ENCODE measurements at regions not wholly inside any gene's neighbourhood (a gene's known extent, or its start where the extent isn't known, plus 50 kb on each side); places are given as distances from the start of the nearest gene placed in this dataset.
"Not testable (repeated sequence)": the region's sequence is repeated elsewhere in the genome, so short reads cannot be mapped to it uniquely, and the experiment has no call there.

DNA sequence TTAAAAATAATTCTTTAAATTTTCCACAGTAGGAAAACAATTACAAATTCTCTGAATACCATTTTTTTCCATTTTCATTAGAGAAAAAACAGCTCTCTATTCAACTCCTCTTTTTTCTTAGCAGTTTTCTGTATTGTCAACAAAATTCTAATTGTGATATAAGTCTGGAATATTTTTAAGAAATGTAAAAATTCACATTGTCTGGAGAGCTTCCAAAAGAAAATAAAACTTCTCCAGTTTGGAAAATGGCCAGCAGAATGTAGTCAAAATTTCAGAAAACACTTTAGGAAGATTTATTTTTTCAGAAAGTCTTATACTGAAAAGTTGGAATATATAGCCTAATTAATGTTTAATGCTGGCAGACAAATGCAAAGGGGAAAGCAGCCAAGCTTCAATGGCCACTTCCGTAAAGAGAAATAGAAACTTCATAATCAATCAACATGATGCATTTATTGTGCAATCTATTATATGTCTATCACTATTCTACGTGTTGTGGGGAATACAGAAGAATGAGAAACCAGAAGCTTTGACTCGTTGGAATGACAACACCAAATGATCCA lies 733.2 kb upstream of the PKDCC start:
- no peak for DNase-seq (ENCODE audit: low read depth)

DNA sequence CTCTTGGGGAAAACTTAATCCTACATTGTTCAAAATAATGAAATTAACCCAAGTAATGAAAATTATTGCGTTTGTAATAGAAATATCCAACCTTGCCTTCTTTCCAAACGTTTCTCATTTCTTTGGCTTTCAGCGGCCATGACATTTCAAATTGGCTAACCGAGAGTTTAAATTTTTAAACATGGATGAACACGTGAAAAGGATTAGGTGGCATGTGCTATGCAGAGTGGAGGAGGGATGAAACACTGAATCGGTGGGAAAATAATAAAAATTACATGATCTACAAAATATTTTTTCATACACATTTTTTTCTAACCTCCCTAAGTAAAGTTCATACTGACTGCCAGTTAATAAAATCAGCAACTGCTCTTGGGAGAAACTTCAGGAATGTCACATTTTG lies 728.4 kb upstream of the PKDCC start:
- DNase-seq (ENCODE audit: low read depth): no peak

GRCh38 chr2:41320491-41320890 lies 727.3 kb upstream of the PKDCC start:
- DNase-seq (ENCODE audit: low read depth): no peak

DNA sequence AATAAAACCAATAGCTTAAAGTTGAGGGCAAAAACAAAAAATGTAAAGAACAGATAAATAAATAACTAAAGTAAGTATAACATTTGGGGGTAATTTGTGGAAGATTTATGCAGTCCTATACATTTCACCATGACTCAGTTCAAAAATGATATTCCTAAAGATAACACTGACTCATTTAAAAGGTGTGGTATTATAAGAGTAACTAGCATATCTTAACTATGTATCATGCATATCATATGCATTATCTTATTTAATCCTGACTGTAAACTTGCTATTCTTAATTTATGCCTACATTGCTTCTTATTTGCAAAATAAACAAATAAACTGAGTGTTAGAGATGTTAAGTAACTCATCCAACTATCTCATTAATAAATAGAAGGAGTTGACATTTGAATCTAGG lies 726.5 kb upstream of the PKDCC start:
- DNase-seq (ENCODE audit: low read depth): no peak

DNA sequence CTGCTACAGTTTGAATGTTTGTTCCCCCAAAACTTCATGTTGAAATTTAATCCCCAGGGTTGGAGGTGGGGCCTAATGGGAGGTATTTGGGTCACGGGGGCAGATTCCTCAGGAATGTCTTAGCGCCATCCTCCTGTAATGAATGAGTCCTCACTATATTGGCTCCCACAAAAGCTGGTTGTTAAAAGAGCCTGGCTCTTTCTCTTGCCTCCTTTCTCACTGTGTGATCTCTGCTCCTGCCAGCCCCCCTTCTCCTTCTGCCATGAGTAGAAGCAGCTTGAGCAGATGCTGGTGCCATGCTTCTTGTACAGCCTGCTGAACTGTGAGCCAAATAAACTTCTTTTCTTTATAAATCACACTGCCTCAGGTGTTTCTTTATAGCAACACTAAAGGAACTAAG lies 721.0 kb upstream of the PKDCC start:
- peak; percentile 7 for DNase-seq (ENCODE audit: low read depth)

GRCh38 chr2:41329040-41329439 lies 718.8 kb upstream of the PKDCC start:
- DNase-seq (ENCODE audit: low read depth): no peak

DNA sequence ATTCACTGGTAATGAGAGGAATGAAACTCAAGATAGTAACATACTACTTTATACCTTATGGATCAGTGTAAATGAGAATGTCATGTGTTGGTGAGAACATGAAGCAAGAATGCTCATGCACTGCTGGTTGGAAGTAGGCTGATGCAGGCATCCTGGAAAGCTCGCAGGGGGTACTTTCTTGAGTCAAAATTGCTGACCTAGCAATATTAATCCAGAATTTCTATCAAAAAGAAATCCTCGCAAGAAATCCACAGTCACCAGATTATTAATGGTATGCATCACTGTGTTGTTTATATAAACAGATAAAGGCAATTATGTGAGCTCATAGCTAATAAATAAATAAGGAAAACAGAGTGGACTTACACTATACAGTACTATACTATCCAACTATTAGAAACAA lies 713.7 kb upstream of the PKDCC start:
- DNase-seq (ENCODE audit: low read depth): no peak

- DNase-seq (ENCODE audit: low read depth): not testable (repeated sequence)
These were observed 712.2 kb upstream of the PKDCC start for GRCh38 chr2:41335573-41335972.

DNA sequence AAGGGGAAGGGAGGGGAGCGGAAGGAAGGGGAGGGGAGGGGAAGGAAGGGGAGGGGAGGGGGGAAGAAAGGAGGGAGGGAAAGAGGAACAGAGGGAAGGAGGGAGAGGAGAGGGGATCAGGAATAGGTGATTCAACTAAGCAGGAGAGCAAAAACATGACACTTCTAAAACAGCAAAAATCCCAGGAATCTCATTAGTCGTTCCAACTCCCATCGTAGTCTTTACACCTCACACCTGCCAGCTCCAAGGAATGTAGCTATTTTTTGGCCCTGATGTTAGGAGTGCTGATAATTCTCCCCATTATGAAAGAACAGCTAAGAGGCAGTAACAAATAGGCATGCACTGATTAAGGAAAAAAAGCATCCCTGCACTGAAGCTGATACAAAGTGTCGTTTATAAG lies 709.9 kb upstream of the PKDCC start:
- no peak for DNase-seq (ENCODE audit: low read depth)

DNA sequence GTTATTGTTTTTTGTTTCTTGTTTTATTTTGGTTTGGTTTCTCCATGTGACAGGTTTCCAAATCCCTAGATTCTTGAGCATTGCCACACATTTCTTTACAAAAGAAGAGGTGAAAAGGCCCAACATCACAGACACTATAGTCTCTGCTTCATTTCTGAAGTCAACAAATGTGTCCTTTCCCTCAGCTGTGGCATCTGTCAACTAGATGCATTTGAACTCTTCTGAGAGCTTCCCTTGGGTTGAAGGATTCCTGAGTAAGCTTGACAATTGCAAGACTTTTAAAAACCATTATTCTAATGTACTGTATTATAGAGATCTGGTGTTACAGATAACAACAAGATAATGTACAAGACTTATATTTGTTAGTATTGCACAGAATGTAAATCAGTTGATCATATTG lies 703.3 kb upstream of the PKDCC start:
- DNase-seq (ENCODE audit: low read depth): no peak

DNA sequence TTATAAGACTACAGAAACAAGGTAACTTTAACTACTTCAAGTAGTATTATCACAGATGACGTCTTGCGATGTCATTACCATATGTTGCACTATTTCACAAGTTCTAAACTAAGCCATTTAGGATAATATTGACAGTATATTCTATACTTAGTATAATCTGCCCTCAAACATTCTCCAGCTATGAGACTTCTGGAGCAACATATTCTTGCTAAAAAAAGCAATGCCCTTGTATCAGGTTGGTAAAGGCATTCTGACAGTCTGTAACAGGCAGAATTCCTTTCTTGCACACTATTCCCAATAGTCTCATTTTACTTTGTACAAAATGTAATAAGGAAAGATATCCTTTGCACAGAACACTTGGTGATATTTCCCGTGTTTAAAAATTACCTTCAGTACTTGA lies 694.8 kb upstream of the PKDCC start:
- DNase-seq (ENCODE audit: low read depth): no peak

DNA sequence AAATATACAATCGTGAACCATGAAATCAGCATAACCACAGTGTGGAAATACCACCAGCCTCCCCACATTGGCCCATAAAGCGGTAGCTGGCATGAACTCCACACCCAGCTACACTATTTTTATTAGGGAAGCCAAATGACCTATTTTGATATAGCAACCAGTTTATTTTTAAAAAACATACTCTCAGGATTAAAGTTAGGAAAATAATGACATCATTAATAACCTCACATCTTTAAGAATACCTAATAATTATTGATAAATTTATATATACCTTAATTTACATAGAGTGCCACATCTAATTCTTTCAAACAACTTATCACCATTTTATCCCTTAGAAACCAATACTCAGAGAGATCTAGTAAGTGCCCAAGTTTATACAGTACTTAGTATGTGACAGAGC lies 692.0 kb upstream of the PKDCC start:
- DNase-seq (ENCODE audit: low read depth): no peak

DNA sequence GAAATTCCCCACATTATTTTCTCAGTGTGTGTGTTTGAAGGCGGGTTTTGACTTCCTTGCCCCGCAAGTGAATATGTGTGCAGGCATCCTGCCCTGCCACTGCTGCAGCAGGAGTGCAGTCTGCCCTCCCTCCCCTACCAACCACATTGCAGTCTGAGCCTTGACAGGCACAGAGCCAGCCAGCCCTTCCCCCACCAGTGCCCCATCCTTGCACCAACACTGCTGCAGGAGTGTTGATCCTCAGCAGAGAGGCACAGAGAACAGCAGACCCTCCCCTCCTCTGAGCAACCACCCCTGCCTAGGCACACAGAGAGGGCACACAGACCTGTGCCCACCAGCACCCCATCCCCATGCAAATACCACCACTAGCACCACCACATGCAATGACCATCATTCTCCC lies 683.0 kb upstream of the PKDCC start:
- no peak for DNase-seq (ENCODE audit: low read depth)

DNA sequence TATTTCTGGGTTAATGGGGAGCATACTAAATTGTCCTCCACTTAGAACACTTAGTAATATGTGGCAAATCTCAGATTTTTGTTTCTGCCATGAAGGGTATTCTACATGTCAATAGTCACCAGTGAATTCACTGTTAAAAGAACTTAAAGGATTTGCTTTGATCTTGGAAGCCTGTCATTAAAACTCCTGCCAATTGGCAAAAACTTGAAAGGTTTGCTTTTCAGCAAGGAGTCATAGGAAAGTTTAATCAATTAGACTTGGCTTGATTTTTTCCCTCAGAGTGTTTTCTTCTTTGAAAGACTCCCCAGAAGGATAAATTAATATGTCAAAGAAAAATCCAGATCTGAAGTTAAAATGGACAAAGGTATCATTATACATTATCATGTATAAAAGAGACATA lies 671.9 kb upstream of the PKDCC start:
- no peak for DNase-seq (ENCODE audit: low read depth)

DNA sequence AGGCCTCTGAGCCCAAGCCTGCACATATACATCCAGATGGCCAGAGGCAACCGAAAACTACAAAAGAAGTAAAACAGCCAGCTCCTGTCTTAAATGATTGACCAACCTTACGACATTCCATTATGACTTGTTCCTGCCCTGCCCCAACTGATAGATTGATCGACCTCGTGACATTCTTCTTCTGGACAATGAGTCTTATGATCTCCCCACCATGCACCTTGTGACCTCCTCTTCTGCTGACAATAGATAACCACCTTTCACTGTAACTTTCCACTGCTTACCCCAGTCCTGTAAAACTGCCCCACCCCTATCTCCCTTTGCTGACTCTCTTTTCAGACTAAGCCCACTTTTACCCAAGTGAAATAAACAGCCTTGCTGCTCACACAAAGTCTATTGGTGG lies 670.0 kb upstream of the PKDCC start:
- DNase-seq (ENCODE audit: low read depth): no peak

DNA sequence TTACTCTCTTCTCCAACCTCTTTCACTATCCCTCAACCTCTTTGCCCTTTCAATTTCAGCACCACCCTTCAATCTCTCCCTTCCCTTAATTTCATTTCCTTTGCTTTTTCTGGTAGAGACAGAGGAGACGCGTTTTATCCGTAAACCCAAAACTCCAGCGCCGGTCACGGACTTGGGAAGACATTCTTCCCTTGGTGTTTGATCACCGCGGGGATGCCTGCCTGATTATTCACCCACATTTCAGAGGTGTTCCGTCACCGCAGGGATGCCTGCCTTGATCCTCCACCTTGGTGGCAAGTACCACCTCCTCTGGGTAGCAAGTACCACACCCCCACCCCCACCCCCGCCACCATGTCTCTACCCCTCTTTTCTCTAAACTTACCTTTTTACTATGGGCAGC lies 669.4 kb upstream of the PKDCC start:
- no peak for DNase-seq (ENCODE audit: low read depth)

- no peak for DNase-seq (ENCODE audit: low read depth)
These were observed 668.2 kb upstream of the PKDCC start for GRCh38 chr2:41379496-41380221.

- no peak for DNase-seq (ENCODE audit: low read depth)
These were observed 666.1 kb upstream of the PKDCC start for GRCh38 chr2:41381701-41382100.

GRCh38 chr2:41387519-41387918 lies 660.3 kb upstream of the PKDCC start:
- no peak for DNase-seq (ENCODE audit: low read depth)

DNA sequence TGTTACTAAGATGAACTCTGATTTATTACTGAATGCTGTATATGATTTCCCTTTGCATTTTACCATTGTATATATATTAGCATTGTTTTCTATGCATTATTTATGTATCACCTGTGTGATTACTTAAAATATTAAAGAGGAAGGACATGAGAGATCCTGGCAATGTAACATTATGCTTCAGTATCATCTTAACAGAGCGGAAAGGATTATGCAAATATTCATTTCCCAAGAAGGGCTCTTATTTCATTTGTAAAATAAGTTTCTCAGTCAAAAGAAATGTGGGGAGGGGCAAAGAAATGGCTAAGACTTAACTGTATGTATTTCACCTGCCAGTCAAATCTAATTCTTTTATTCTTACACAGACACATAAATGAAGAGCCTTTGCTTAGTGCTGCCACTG lies 654.2 kb upstream of the PKDCC start:
- DNase-seq (ENCODE audit: low read depth): no peak

DNA sequence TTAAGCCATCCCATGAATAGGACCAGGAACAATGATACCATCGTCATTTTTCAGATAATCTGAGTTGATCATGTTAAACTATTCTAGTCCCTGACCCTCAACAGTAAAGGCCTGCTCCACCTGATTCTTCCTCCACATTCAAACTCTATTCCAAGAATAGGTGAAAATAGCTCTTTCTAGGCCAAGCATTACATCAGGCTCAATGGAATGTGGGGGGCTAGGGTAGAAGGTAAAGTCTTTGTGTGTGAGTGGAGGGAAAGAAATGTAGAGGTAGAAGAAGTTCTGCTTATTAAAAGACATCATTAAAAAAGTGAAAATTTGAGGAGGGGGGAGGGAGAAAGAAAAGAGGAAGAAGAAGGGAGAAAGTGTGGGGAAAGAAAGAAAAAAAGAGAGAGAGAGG lies 653.3 kb upstream of the PKDCC start:
- DNase-seq (ENCODE audit: low read depth): no peak

DNA sequence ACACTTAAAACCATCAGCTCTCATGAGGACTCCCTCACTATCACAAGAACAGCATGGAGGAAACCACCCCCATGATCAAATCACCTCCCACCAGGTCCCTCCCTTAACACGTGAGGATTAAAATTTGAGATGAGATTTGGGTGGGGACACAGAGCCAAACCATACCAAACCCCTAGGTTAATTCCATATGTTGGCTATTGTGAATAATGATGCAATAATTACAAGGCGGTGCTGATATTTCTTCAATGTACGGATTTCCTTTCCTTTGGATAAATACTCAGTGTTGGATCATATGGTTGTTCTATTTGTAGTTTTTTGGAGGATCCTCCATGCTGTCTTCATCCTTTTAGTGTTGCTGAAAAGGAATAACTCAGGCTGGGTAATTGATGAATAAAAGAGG lies 652.1 kb upstream of the PKDCC start:
- no peak for DNase-seq (ENCODE audit: low read depth)

DNA sequence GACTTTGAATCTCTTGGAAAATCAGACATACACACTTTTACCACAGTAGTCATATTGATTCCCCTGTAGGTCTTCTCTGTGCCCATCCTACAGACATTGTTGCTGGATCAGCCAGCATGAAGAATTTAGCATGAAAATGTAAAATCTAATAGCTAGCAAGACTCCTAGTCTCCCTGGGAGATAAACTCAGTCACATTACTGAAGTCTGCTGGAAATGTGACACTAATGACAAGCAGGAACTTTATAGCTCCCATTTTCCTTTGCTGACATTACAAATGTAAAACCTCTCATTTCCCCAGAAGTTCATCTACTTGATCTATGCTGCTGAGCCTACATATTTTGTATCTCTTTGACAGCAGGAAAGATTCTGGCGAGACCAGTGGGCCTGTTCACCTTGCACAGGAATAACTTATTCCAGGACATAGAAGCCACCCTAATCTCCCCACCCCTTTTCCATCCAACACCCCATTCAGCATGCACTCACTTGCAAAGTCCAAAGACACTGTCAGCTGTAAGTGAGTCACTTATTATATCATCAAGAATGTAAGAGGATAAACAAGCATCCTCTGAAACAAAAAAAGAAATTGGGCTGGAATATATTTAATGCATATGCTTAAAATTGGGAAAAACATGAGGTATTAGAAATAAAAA lies 648.3 kb upstream of the PKDCC start:
- no peak for DNase-seq (ENCODE audit: low read depth)

Measured in amniotic epithelial cell (primary cell).